ENCODE measurements at regions not wholly inside any gene's neighbourhood (a gene's known extent, or its start where the extent isn't known, plus 50 kb on each side); places are given as distances from the start of the nearest gene placed in this dataset.
"Not testable (repeated sequence)": the region's sequence is repeated elsewhere in the genome, so short reads cannot be mapped to it uniquely, and the experiment has no call there.

GRCh38 chr10:22071332-22071731 is 67.8 kb upstream of the DNAJC1 start:
- DNase-seq: no peak

GRCh38 chr10:22067091-22067490 is 63.6 kb upstream of the DNAJC1 start:
- DNase-seq: no peak

GRCh38 chr10:22060984-22061383 is 57.5 kb upstream of the DNAJC1 start:
- not testable (repeated sequence) for DNase-seq

GRCh38 chr10:22058201-22058600 is 54.7 kb upstream of the DNAJC1 start:
- no peak for DNase-seq

DNA sequence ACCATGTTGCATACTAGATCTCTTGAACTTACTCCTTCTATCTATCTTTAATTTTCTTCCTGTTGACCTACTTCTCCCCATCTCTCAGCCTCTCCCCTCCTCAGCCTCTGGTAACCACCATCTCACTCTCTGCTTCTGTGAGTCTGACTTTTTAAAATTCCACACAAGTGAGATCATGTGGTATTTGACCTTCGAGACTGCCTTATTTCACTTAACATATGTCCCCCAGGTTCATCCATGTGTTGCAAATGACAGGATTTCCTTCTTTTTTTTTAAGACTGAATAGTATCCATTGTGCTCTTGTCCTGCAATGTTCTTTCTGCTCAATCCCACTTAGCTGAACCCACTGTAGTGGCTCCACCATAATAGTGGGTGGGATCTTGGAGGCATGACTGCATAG is 51.4 kb upstream of the DNAJC1 start:
- no peak for DNase-seq

Data from hematopoietic multipotent progenitor cell treated with erythropoietin and hydrocortisone succinate and interleukin-3 and kit ligand, for 6 days (in vitro differentiated cells).